Ishikawa (cell line): ENCODE measurements at regions not wholly inside any gene's neighbourhood (a gene's known extent, or its start where the extent isn't known, plus 50 kb on each side); places are given as distances from the start of the nearest gene placed in this dataset.
A peak's percentile ranks its signal among the peaks of the same experiment; 100 is the strongest.

Source experiments
- EGR1 ChIP-seq: IDR thresholded peaks from 2 replicates; pipeline ENCODE4 v1.6.1; 2012
- EP300 ChIP-seq: IDR thresholded peaks from 2 replicates; pipeline ENCODE4 v1.6.1; 2012; ENCODE audit warnings: borderline replicate concordance
- FOXM1 ChIP-seq: IDR thresholded peaks from 2 replicates; pipeline ENCODE4 v1.6.1; 2012; ENCODE audit warnings: low read depth, borderline replicate concordance
- NFIC ChIP-seq: IDR thresholded peaks from 2 replicates; pipeline ENCODE4 v1.6.1; 2012
- RAD21 ChIP-seq: IDR thresholded peaks from 2 replicates; pipeline ENCODE4 v1.6.1; 2012; ENCODE audit warnings: low read depth
- TAF1 ChIP-seq: IDR thresholded peaks from 2 replicates; pipeline ENCODE4 v1.6.1; 2012; ENCODE audit warnings: low read depth, mild to moderate bottlenecking
- YY1 ChIP-seq: IDR thresholded peaks from 2 replicates; pipeline ENCODE4 v1.6.1; 2012; ENCODE audit warnings: low read depth

GRCh38 chr6:11912420-11912819 is 99.7 kb upstream of the HIVEP1 start:
- TF ChIP-seq NFIC (no peak), YY1 (no peak), TAF1 (no peak), FOXM1 (no peak), RAD21 (peak; percentile 57), EP300 (no peak), EGR1 (no peak)
